GM23338 (cell line): ENCODE measurements at regions not wholly inside any gene's neighbourhood (a gene's known extent, or its start where the extent isn't known, plus 50 kb on each side); places are given as distances from the start of the nearest gene placed in this dataset.

Experiments
- ATAC-seq: fragments of 200-7000 bp; cut with Tn5 transposase; 3 replicates; pipeline ENCODE4 v1.9.1; 2020
- DNase-seq: peaks from one replicate; pipeline ENCODE4 v3.0.0-alpha.2; 2015; ENCODE audit warnings: low spot score
- H2AFZ ChIP-seq: fragments of 200-600 bp; sonication (generic); 2 replicates; pipeline ENCODE4 v1.8.0; 2016; ENCODE audit warnings: antibody characterized with exemption, mild to moderate bottlenecking, moderate library complexity
- H3F3A ChIP-seq: fragments of 200-600 bp; sonication (generic); replicated peaks from 2 replicates; pipeline ENCODE4 v1.8.0; 2017; ENCODE audit warnings: antibody characterized with exemption, mixed run types, low read depth
- H3K27ac ChIP-seq: fragments of 200-600 bp; sonication (generic); 2 replicates; pipeline ENCODE4 v1.6.1; 2016; ENCODE audit warnings: low read depth
- H3K27me3 ChIP-seq: fragments of 200-600 bp; sonication (generic); 2 replicates; pipeline ENCODE4 v1.8.0; 2016; ENCODE audit warnings: mild to moderate bottlenecking, mixed run types, moderate library complexity; ENCODE audit not compliant: insufficient read depth
- H3K36me3 ChIP-seq: fragments of 200-600 bp; sonication (generic); 2 replicates; pipeline ENCODE4 v1.8.0; 2016; ENCODE audit warnings: mild to moderate bottlenecking; ENCODE audit not compliant: insufficient read depth
- H3K4me1 ChIP-seq: fragments of 200-600 bp; sonication (generic); 2 replicates; pipeline ENCODE4 v1.8.0; 2016; ENCODE audit warnings: mild to moderate bottlenecking, moderate library complexity; ENCODE audit not compliant: insufficient read depth
- H3K4me2 ChIP-seq: fragments of 200-600 bp; sonication (generic); 2 replicates; pipeline ENCODE4 v1.7.1; 2017; ENCODE audit warnings: mixed run types
- H3K4me3 ChIP-seq: fragments of 200-600 bp; sonication (generic); 2 replicates; pipeline ENCODE4 v1.6.1; 2016; ENCODE audit warnings: mixed run types
- H3K79me2 ChIP-seq: fragments of 200-600 bp; sonication (generic); replicated peaks from 2 replicates; pipeline ENCODE4 v1.8.0; 2017; ENCODE audit warnings: mild to moderate bottlenecking; ENCODE audit not compliant: insufficient read depth
- H3K9me2 ChIP-seq: fragments of 200-600 bp; sonication (generic); 2 replicates; pipeline ENCODE4 v1.8.0; 2017; ENCODE audit not compliant: insufficient read depth
- H4K20me1 ChIP-seq: fragments of 200-600 bp; sonication (generic); replicated peaks from 2 replicates; pipeline ENCODE4 v1.8.0; 2017; ENCODE audit warnings: mild to moderate bottlenecking; ENCODE audit not compliant: insufficient read depth
- H3K27ac Mint-ChIP-seq: 2 replicates; pipeline ENCODE4 v1.8.0; 2020; ENCODE audit warnings: inconsistent platforms, mild to moderate bottlenecking, moderate library complexity, mixed read lengths
- H3K27me3 Mint-ChIP-seq: 3 replicates; pipeline ENCODE4 v1.8.0; 2022; ENCODE audit warnings: low read depth, mild to moderate bottlenecking, moderate library complexity, mixed read lengths, inconsistent platforms; ENCODE audit not compliant: insufficient read depth, poor library complexity
- H3K36me3 Mint-ChIP-seq: 3 replicates; pipeline ENCODE4 v1.8.0; 2021; ENCODE audit warnings: low read depth, mild to moderate bottlenecking, inconsistent platforms, moderate library complexity, mixed read lengths
- H3K4me1 Mint-ChIP-seq: 3 replicates; pipeline ENCODE4 v1.8.0; 2020; ENCODE audit warnings: mild to moderate bottlenecking, inconsistent platforms, mixed read lengths
- H3K4me3 Mint-ChIP-seq: 3 replicates; pipeline ENCODE4 v1.8.0; 2021; ENCODE audit warnings: moderate library complexity, mild to moderate bottlenecking, inconsistent platforms, mixed read lengths
- H3K9me3 Mint-ChIP-seq: 3 replicates; pipeline ENCODE4 v1.8.0; 2020; ENCODE audit warnings: moderate library complexity, mild to moderate bottlenecking, inconsistent platforms, mixed read lengths
- CREB1 ChIP-seq: fragments of 250-450 bp; sonication (Bioruptor Pico); IDR thresholded peaks from 2 replicates; pipeline ENCODE4 v1.5.0; 2020; ENCODE audit warnings: low read depth, mild to moderate bottlenecking, moderate library complexity
- ETS1 ChIP-seq: IDR thresholded peaks from 2 replicates; pipeline ENCODE4 v1.6.1; 2016; ENCODE audit warnings: antibody characterized with exemption
- EZH2 ChIP-seq: fragments of 200-600 bp; sonication (generic); IDR thresholded peaks from one replicate; pipeline ENCODE4 v1.8.0; 2017; ENCODE audit warnings: antibody characterized with exemption, mild to moderate bottlenecking, low read depth; ENCODE audit not compliant: unreplicated experiment
- EZH2phosphoT487 ChIP-seq: fragments of 200-600 bp; sonication (generic); IDR thresholded peaks from one replicate; pipeline ENCODE4 v1.8.1; 2018; ENCODE audit warnings: antibody characterized with exemption; ENCODE audit not compliant: unreplicated experiment
- JUNB ChIP-seq: IDR thresholded peaks from one replicate; pipeline ENCODE4 v1.6.1; 2016; ENCODE audit warnings: antibody characterized with exemption; ENCODE audit not compliant: unreplicated experiment
- POLR2AphosphoS5 ChIP-seq: IDR thresholded peaks from 2 replicates; pipeline ENCODE4 v1.6.1; 2016; ENCODE audit warnings: antibody characterized with exemption, low read depth
- STAT1 ChIP-seq: IDR thresholded peaks from one replicate; pipeline ENCODE4 v1.6.1; 2016; ENCODE audit warnings: antibody characterized with exemption; ENCODE audit not compliant: unreplicated experiment
- ZNF114 ChIP-seq: fragments of 250-450 bp; sonication (Bioruptor Pico); IDR thresholded peaks from 2 replicates; pipeline ENCODE4 v1.5.0; 2020; ENCODE audit warnings: mild to moderate bottlenecking, moderate library complexity
- ZNF331 ChIP-seq: fragments of 250-450 bp; sonication (Bioruptor Pico); IDR thresholded peaks from 2 replicates; pipeline ENCODE4 v1.5.0; 2020; ENCODE audit warnings: low read depth, mild to moderate bottlenecking, moderate library complexity
- ZNF462 ChIP-seq: fragments of 250-450 bp; sonication (Bioruptor Pico); IDR thresholded peaks from 2 replicates; pipeline ENCODE4 v1.5.0; 2020; ENCODE audit warnings: mild to moderate bottlenecking, moderate library complexity
- TF ChIP-seq, protein P1 (sequence below), 2 experiments: fragments of 200-600 bp in 1 of 2; sonication (generic) in 1 of 2; conservative IDR thresholded peaks; 2 replicates each; pipeline versions ENCODE4 v1.5.1 to v1.6.1; 2016 to 2017; ENCODE audit warnings: antibody characterized with exemption in 2 of 2, low read depth in 2 of 2, mild to moderate bottlenecking in 2 of 2, moderate library complexity in 1 of 2

DNA sequence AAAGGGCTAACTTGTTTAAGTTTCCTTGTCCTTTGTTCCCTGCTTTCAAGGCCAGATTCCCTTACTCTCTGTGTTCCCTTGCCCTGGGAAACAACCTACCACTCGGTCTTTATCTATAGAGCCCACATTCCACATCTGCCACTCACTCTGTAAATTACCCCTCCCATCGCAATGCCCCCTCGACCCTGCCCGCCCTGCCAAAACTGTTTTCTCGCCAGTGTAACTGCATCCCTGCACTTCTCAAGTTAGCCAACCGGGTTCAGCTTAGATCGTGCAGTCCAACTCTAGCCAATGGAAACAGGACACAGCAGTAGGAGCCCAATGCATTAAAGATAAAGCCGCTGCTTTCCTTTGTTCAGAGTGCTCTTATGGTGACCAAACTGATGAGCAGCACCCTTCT is 263.6 kb downstream of the TBL1XR1 start (continued):
- no peak for TF ChIP-seq ZNF462
- no peak for TF ChIP-seq ZNF114 (CRISPR knock-in tag)
- TF ChIP-seq EZH2phosphoT487, result no peak
- TF ChIP-seq POLR2AphosphoS5, result no peak
- no peak for TF ChIP-seq EZH2
- TF ChIP-seq ZNF331 (CRISPR knock-in tag), result no peak

DNA sequence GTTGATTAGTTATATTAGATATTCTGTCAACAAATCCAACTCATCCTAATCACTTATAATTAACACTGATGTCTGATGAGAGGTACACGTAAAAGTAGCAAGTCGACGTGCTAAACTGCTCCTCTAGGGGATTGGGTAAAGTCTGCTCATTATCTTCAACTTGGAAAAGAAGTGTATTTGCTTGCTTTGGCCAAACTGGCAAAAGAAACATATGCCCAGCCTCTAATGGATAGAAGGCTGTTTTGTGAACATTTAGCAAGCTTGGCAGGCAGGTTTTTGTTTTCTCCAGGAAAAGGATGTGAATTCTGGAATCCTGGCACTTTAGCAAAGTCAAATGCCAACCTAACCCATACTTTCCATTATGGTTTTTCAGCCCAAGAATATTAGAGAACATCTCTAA is 264.8 kb downstream of the TBL1XR1 start:
- peaks cover 3% of the 10 kb centered on the region for H3K27me3 Mint-ChIP-seq
- TF ChIP-seq EZH2phosphoT487 (no peak), CREB1 (no peak), POLR2AphosphoS5 (no peak), STAT1 (no peak), ZNF114 (CRISPR knock-in tag) (no peak), EZH2 (no peak), JUNB (no peak), ETS1 (no peak)
- TF ChIP-seq, protein P1, sequence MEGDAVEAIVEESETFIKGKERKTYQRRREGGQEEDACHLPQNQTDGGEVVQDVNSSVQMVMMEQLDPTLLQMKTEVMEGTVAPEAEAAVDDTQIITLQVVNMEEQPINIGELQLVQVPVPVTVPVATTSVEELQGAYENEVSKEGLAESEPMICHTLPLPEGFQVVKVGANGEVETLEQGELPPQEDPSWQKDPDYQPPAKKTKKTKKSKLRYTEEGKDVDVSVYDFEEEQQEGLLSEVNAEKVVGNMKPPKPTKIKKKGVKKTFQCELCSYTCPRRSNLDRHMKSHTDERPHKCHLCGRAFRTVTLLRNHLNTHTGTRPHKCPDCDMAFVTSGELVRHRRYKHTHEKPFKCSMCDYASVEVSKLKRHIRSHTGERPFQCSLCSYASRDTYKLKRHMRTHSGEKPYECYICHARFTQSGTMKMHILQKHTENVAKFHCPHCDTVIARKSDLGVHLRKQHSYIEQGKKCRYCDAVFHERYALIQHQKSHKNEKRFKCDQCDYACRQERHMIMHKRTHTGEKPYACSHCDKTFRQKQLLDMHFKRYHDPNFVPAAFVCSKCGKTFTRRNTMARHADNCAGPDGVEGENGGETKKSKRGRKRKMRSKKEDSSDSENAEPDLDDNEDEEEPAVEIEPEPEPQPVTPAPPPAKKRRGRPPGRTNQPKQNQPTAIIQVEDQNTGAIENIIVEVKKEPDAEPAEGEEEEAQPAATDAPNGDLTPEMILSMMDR (conservative IDR thresholded peaks at IDR 0.05; ENCODE audit: low read depth in 2 of 2), result no peak

More for the DNA sequence above, 264.8 kb downstream of the TBL1XR1 start:
- no peaks in the 10 kb centered on the region for H3K27me3 ChIP-seq
- Mint-ChIP-seq H3K9me3 (peaks cover 2% of the 10 kb centered on the region; the same call in 2 of the 3 replicates), H3K4me1 (no peaks in the 10 kb centered on the region; the same call in 2 of the 3 replicates), H3K36me3 (peaks cover 6% of the 10 kb centered on the region; the same call in 2 of the 3 replicates), H3K4me3 (no peak overlapping the region), H3K27ac (no peak overlapping the region)
- H3K4me1 ChIP-seq, result no peaks in the 10 kb centered on the region
- no peak overlapping the region for H3K27ac ChIP-seq
- H3K4me3 ChIP-seq, result no peak overlapping the region
- no peak overlapping the region for H2AFZ ChIP-seq
- H4K20me1 ChIP-seq, result no peaks in the 10 kb centered on the region
- H3K36me3 ChIP-seq, result no peaks in the 10 kb centered on the region
- no peaks in the 10 kb centered on the region for H3K79me2 ChIP-seq
- H3F3A ChIP-seq, result no peaks in the 10 kb centered on the region
- DNase-seq (no peak), ATAC-seq (no peak)
- H3K9me2 ChIP-seq, result no peaks in the 10 kb centered on the region; the same call in 1 of the 2 replicates
- no peak overlapping the region for H3K4me2 ChIP-seq
